Caco-2 (cell line): ENCODE measurements at regions not wholly inside any gene's neighbourhood (a gene's known extent, or its start where the extent isn't known, plus 50 kb on each side); places are given as distances from the start of the nearest gene placed in this dataset.

Experiments
- BruUV-seq: library from RNA; stranded (reverse); fragments of 400-500 nt; replicated peaks from 2 replicates; lab custom pipeline; 2021; lab: Mats Ljungman, UMichigan
- CTCF ChIA-PET: fragments of 300-600 bp; sonication (Branson Sonifier 250); formaldehyde crosslinking; loops from one replicate; lab custom pipeline; 2022; ENCODE audit warnings: antibody characterized with exemption; lab: Charles Lee
- POLR2A ChIA-PET: fragments of 300-600 bp; sonication (Branson Sonifier 250); formaldehyde crosslinking; loops from one replicate; lab custom pipeline; 2022; ENCODE audit warnings: antibody characterized with exemption; lab: Charles Lee
- DNase-seq, 2 experiments: peaks; one replicate each; pipeline versions ENCODE4 v3.0.0 to v3.0.0-alpha.2; 2020 to 2022
- H3K27me3 ChIP-seq: replicated peaks from 2 replicates; pipeline ENCODE4 v1.6.0; 2011; ENCODE audit warnings: low read length; ENCODE audit not compliant: control insufficient read depth, insufficient read depth
- H3K36me3 ChIP-seq: 2 replicates; pipeline ENCODE4 v1.5.1; 2011; ENCODE audit warnings: low read length; ENCODE audit not compliant: control insufficient read depth, insufficient read depth
- H3K4me1 ChIP-seq: fragments of 250-450 bp; sonication (Bioruptor Pico); 2 replicates; pipeline ENCODE4 v1.5.1; 2020; ENCODE audit warnings: mild to moderate bottlenecking
- H3K4me3 ChIP-seq: 2 replicates; pipeline ENCODE4 v1.5.1; 2011; ENCODE audit warnings: low read depth, mild to moderate bottlenecking, control low read depth, low read length
- H3K9me3 ChIP-seq: fragments of 250-450 bp; sonication (Bioruptor Pico); 2 replicates; pipeline ENCODE4 v1.5.1; 2020; ENCODE audit warnings: mild to moderate bottlenecking, moderate library complexity
- H3K27ac Mint-ChIP-seq: one replicate; pipeline ENCODE4 v1.8.0; 2022; ENCODE audit warnings: mixed read lengths; ENCODE audit not compliant: unreplicated experiment
- H3K27me3 Mint-ChIP-seq: one replicate; pipeline ENCODE4 v1.8.0; 2022; ENCODE audit warnings: mixed read lengths; ENCODE audit not compliant: insufficient read depth, unreplicated experiment
- H3K36me3 Mint-ChIP-seq: one replicate; pipeline ENCODE4 v1.8.0; 2022; ENCODE audit warnings: mild to moderate bottlenecking, mixed read lengths; ENCODE audit not compliant: insufficient read depth, unreplicated experiment
- H3K4me1 Mint-ChIP-seq: one replicate; pipeline ENCODE4 v1.8.0; 2022; ENCODE audit warnings: low read depth, mixed read lengths; ENCODE audit not compliant: unreplicated experiment
- H3K4me3 Mint-ChIP-seq: one replicate; pipeline ENCODE4 v1.8.0; 2022; ENCODE audit warnings: mild to moderate bottlenecking, moderate library complexity, mixed read lengths; ENCODE audit not compliant: unreplicated experiment
- H3K9me3 Mint-ChIP-seq: one replicate; pipeline ENCODE4 v1.8.0; 2022; ENCODE audit warnings: mixed read lengths; ENCODE audit not compliant: unreplicated experiment
- intact Hi-C: fragments of 100-400 bp; cut with micrococcal nuclease; formaldehyde crosslinking; loops from one replicate; pipeline ENCODE4 v1.10.0; 2022; ENCODE audit not compliant: unreplicated experiment
- TF ChIP-seq, protein P1 (sequence below), 2 experiments: fragments of 200-600 bp in 1 of 2; IDR thresholded peaks; 1 replicate in 1 of 2; 2 replicates in 1 of 2; pipeline versions ENCODE4 v1.5.1 to v1.8.0; 2011 to 2022; ENCODE audit warnings: antibody characterized with exemption in 1 of 2, control low read depth in 1 of 2, inconsistent platforms in 1 of 2, low read depth in 1 of 2, low read length in 1 of 2, mild to moderate bottlenecking in 1 of 2, moderate library complexity in 1 of 2; ENCODE audit not compliant: insufficient read depth in 1 of 2, severe bottlenecking in 1 of 2, unreplicated experiment in 1 of 2

DNA sequence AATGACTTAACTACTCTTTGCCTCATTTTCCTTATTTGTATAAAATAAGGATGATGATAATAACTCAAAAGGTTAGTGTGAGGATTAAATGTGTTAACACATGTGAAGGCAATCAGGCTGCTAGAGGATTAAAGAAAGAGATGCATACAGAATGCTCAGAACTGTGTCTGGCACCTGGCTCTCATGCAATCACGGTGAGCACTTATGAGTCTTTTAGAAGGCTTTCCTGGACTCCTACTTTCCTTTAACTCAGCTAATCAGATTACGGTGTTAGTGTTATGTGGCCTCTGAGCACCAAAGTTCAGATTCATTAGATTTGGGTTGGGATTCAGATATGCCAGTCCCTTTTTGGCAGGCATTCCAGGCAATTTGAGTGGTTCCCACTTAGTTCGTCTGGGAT lies 311.6 kb upstream of the USP24 start:
- Mint-ChIP-seq H3K27me3 (no peaks in the 10 kb centered on the region), H3K4me3 (no peak overlapping the region), H3K9me3 (no peaks in the 10 kb centered on the region), H3K27ac (no peak overlapping the region), H3K4me1 (peaks cover 6% of the 10 kb centered on the region), H3K36me3 (no peaks in the 10 kb centered on the region)
- TF ChIP-seq, protein P1, sequence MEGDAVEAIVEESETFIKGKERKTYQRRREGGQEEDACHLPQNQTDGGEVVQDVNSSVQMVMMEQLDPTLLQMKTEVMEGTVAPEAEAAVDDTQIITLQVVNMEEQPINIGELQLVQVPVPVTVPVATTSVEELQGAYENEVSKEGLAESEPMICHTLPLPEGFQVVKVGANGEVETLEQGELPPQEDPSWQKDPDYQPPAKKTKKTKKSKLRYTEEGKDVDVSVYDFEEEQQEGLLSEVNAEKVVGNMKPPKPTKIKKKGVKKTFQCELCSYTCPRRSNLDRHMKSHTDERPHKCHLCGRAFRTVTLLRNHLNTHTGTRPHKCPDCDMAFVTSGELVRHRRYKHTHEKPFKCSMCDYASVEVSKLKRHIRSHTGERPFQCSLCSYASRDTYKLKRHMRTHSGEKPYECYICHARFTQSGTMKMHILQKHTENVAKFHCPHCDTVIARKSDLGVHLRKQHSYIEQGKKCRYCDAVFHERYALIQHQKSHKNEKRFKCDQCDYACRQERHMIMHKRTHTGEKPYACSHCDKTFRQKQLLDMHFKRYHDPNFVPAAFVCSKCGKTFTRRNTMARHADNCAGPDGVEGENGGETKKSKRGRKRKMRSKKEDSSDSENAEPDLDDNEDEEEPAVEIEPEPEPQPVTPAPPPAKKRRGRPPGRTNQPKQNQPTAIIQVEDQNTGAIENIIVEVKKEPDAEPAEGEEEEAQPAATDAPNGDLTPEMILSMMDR (IDR thresholded peaks at IDR 0.05; ENCODE audit: insufficient read depth in 1 of 2, low read depth in 1 of 2, low read length in 1 of 2, severe bottlenecking in 1 of 2, unreplicated experiment in 1 of 2): no peak
- no peak overlapping the region for H3K4me3 ChIP-seq
- DNase-seq: no peak
- H3K27me3 ChIP-seq: no peaks in the 10 kb centered on the region
- BruUV-seq: no TSS peak
- no peaks in the 10 kb centered on the region for H3K36me3 ChIP-seq
- intact Hi-C loops: no loop called here
- CTCF ChIA-PET: no interaction called here
- H3K9me3 ChIP-seq: no peaks in the 10 kb centered on the region
- peaks cover 25% of the 10 kb centered on the region for H3K4me1 ChIP-seq
- POLR2A ChIA-PET: no interaction called here

DNA sequence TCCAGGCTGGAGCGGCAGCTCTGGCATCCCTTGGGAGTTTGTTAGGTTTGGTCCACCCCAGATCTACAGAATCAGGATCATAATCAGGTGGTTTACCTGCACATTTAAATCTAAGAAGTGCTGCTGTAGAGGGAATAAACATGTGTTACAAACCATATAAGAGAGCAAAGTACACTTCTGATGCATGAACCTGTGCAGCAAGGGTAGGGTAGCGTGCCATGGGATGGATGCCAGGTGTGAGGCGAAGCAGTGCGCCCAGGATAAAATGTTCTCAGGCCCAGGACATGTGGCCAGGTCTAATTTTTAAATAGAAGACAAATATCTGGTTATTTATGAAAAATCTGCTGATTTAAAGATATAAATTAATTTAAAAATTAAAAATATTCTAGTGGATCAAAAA lies 308.8 kb upstream of the USP24 start:
- no peak for DNase-seq
- no peak overlapping the region for H3K4me3 Mint-ChIP-seq
- intact Hi-C loops: no loop called here
- H3K27me3 ChIP-seq: no peaks in the 10 kb centered on the region
- no peak overlapping the region for H3K27ac Mint-ChIP-seq
- BruUV-seq: no TSS peak
- ChIA-PET POLR2A (no interaction called here), CTCF (no interaction called here)
- H3K4me1 Mint-ChIP-seq: no peaks in the 10 kb centered on the region
- no peaks in the 10 kb centered on the region for H3K4me1 ChIP-seq
- H3K36me3 ChIP-seq: no peaks in the 10 kb centered on the region
- no peaks in the 10 kb centered on the region for H3K9me3 ChIP-seq
- H3K4me3 ChIP-seq: no peak overlapping the region
- H3K27me3 Mint-ChIP-seq: no peaks in the 10 kb centered on the region
- H3K9me3 Mint-ChIP-seq: peaks cover 2% of the 10 kb centered on the region
- TF ChIP-seq, protein P1 (IDR thresholded peaks at IDR 0.05; ENCODE audit: insufficient read depth in 1 of 2, low read depth in 1 of 2, low read length in 1 of 2, severe bottlenecking in 1 of 2, unreplicated experiment in 1 of 2): no peak
- H3K36me3 Mint-ChIP-seq: no peaks in the 10 kb centered on the region

DNA sequence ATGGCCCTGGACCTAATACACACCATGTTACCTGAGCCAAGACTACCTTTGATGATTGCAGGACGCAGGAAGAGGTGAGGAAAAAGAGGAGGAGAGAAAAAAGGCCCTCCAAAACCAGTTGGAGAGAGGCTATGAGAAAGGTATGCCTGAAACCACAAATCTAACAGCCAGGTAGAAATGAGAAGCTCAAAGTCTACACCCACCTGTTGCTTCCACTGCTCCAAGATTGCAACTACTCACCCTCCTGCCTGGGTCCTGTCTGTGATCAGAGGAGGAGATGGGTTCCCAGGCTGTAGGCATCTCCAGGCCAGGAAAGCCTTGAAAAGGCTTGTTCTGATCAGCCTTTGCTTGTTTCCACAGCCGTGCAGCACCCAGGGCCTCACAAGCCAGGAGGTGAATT lies 307.8 kb upstream of the USP24 start:
- BruUV-seq: no TSS peak
- H3K27me3 Mint-ChIP-seq: no peaks in the 10 kb centered on the region
- Histone ChIP-seq H3K4me3 (no peak overlapping the region), H3K27me3 (no peaks in the 10 kb centered on the region), H3K4me1 (no peaks in the 10 kb centered on the region), H3K36me3 (no peaks in the 10 kb centered on the region), H3K9me3 (no peaks in the 10 kb centered on the region)
- TF ChIP-seq, protein P1 (IDR thresholded peaks at IDR 0.05; ENCODE audit: insufficient read depth in 1 of 2, low read depth in 1 of 2, low read length in 1 of 2, severe bottlenecking in 1 of 2, unreplicated experiment in 1 of 2): no peak
- H3K4me3 Mint-ChIP-seq: no peak overlapping the region
- no peaks in the 10 kb centered on the region for H3K36me3 Mint-ChIP-seq
- DNase-seq: no peak
- H3K4me1 Mint-ChIP-seq: no peaks in the 10 kb centered on the region
- peaks cover 12% of the 10 kb centered on the region for H3K9me3 Mint-ChIP-seq
- ChIA-PET CTCF (no interaction called here), POLR2A (no interaction called here)
- intact Hi-C loops: no loop called here
- H3K27ac Mint-ChIP-seq: no peak overlapping the region
